DMS114 treated with DMSO at 0.1 percent for 48 hours (cell line): ENCODE measurements at regions not wholly inside any gene's neighbourhood (a gene's known extent, or its start where the extent isn't known, plus 50 kb on each side); places are given as distances from the start of the nearest gene placed in this dataset.
"Not testable (repeated sequence)": the region's sequence is repeated elsewhere in the genome, so short reads cannot be mapped to it uniquely, and the experiment has no call there.

Source experiments
- DNase-seq: peaks from one replicate; lab custom pipeline; 2025; ENCODE audit not compliant: unreplicated experiment; lab: John Stamatoyannopoulos, UW

GRCh38 chr14:105865266-105865903 lies 339.0 kb downstream of the TMEM121 start:
- no peak for DNase-seq

GRCh38 chr14:105865904-105866840 lies 339.8 kb downstream of the TMEM121 start:
- DNase-seq: no peak

- no peak for DNase-seq
These were observed 340.5 kb downstream of the TMEM121 start for GRCh38 chr14:105866841-105867321.

GRCh38 chr14:105867961-105868599 lies 341.7 kb downstream of the TMEM121 start:
- no peak for DNase-seq

GRCh38 chr14:105871590-105871989 lies 345.2 kb downstream of the TMEM121 start:
- DNase-seq: no peak

GRCh38 chr14:105873870-105874512 lies 347.6 kb downstream of the TMEM121 start:
- no peak for DNase-seq

GRCh38 chr14:105876158-105876557 lies 349.8 kb downstream of the TMEM121 start:
- DNase-seq: no peak

GRCh38 chr14:105876829-105877228 lies 350.4 kb downstream of the TMEM121 start:
- DNase-seq: no peak

GRCh38 chr14:105877645-105878044 lies 351.3 kb downstream of the TMEM121 start:
- no peak for DNase-seq

- DNase-seq: no peak
These were observed 351.7 kb downstream of the TMEM121 start for GRCh38 chr14:105878125-105878524.

GRCh38 chr14:105878554-105878953 lies 352.2 kb downstream of the TMEM121 start:
- no peak for DNase-seq

GRCh38 chr14:105879503-105879866 lies 353.1 kb downstream of the TMEM121 start:
- DNase-seq: no peak

- DNase-seq: no peak
These were observed 353.6 kb downstream of the TMEM121 start for GRCh38 chr14:105879867-105880561.

GRCh38 chr14:105880616-105881015 lies 354.2 kb downstream of the TMEM121 start:
- DNase-seq: no peak

- no peak for DNase-seq
These were observed 354.9 kb downstream of the TMEM121 start for GRCh38 chr14:105881021-105881930.

GRCh38 chr14:105882011-105882410 lies 355.6 kb downstream of the TMEM121 start:
- not testable (repeated sequence) for DNase-seq

- DNase-seq: no peak
These were observed 356.2 kb downstream of the TMEM121 start for GRCh38 chr14:105882626-105883025.

GRCh38 chr14:105883066-105884005 lies 357.0 kb downstream of the TMEM121 start:
- DNase-seq: no peak
